ENCODE measurements at regions not wholly inside any gene's neighbourhood (a gene's known extent, or its start where the extent isn't known, plus 50 kb on each side); places are given as distances from the start of the nearest gene placed in this dataset.

DNA sequence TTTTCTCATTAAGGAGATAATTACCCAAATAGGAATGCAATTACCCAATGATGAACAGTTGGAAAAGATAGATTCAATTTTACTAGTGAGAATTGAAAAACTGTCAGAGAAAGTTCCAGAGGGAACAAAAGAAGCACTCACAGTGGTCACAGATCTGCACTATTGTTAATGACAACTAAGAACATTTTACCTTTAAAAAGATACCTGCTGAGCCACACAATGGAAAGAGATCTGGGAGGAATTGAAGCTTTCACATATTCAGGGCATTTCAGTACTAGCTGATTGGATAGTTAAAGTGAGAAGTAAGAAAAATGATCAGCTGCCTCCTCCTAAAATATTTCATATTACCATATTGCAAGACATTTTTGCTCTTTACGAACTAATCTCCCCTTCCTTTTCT is 1822.2 kb downstream of the STIM2 start:
- H3K4me3 ChIP-seq (ENCODE audit: low read depth, low read length), result no peak overlapping the region
- DNase-seq (ENCODE audit: low read depth), result no peak
- TF ChIP-seq, protein P1, sequence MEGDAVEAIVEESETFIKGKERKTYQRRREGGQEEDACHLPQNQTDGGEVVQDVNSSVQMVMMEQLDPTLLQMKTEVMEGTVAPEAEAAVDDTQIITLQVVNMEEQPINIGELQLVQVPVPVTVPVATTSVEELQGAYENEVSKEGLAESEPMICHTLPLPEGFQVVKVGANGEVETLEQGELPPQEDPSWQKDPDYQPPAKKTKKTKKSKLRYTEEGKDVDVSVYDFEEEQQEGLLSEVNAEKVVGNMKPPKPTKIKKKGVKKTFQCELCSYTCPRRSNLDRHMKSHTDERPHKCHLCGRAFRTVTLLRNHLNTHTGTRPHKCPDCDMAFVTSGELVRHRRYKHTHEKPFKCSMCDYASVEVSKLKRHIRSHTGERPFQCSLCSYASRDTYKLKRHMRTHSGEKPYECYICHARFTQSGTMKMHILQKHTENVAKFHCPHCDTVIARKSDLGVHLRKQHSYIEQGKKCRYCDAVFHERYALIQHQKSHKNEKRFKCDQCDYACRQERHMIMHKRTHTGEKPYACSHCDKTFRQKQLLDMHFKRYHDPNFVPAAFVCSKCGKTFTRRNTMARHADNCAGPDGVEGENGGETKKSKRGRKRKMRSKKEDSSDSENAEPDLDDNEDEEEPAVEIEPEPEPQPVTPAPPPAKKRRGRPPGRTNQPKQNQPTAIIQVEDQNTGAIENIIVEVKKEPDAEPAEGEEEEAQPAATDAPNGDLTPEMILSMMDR (conservative IDR thresholded peaks at IDR 0.05; ENCODE audit: low read depth, low read length), result no peak

DNA sequence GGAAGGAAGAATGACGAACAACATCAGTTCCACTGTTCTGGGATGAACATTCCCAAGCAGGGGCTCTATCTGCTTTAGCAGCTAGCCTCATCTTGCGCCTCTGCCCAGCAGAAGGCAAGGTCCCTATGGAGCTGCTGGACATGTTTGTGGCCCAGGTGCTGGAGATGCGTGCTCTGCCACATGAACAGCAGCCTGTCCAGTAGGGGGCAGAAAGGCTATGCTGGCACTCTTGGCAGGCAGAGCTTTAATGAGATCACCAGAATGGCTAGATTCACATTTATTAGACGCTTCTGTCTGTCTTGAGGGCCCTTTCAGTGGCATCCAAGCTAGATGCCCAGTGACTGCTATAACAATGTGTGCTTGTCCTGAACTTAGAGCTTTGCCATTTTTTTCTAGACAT is 1826.0 kb downstream of the STIM2 start:
- TF ChIP-seq, protein P1 (conservative IDR thresholded peaks at IDR 0.05; ENCODE audit: low read depth, low read length), result peak; percentile 82
- peak; percentile 69 for DNase-seq (ENCODE audit: low read depth)
- H3K4me3 ChIP-seq (ENCODE audit: low read depth, low read length), result no peak overlapping the region

DNA sequence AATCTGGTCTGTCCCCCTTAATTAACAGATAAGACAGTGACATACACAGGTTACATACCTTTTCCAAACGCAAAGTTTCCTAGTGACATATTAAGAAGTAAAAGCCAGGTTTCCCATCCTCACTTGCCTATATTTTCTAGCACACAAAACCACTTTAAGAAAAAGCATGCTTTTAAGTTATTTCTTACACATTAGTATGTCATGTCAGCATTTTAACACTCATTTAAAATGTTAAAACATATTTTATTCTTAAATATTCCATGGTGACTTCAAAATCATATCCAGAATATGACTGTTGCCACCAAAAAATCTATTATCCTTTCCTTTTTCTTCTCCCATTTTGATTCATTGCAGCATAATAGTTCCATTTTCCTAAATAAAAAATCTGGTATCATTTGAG is 1830.2 kb downstream of the STIM2 start:
- DNase-seq (ENCODE audit: low read depth), result no peak
- TF ChIP-seq, protein P1 (conservative IDR thresholded peaks at IDR 0.05; ENCODE audit: low read depth, low read length), result no peak
- H3K4me3 ChIP-seq (ENCODE audit: low read depth, low read length), result no peak overlapping the region

DNA sequence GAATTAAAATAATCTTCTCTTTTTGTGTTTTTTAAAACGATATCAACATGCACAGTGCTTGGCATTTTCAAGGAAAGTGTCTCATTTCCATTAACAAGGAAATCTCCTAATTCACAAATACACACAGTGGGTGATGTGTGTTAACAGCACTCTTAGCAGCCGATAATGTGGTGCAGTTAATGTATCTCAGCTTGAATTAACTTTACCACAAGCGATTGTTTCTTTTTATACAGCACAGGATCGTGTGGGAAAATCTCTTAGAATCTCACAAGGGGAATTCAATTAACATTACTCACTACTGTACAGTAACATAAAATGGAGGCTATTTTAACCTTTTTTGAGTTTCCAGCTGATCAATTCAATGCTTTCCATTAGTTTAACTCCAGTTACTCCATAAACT is 1841.9 kb downstream of the STIM2 start:
- H3K4me3 ChIP-seq (ENCODE audit: low read depth, low read length), result no peak overlapping the region
- TF ChIP-seq, protein P1 (conservative IDR thresholded peaks at IDR 0.05; ENCODE audit: low read depth, low read length), result no peak
- DNase-seq (ENCODE audit: low read depth), result peak; percentile 17

DNA sequence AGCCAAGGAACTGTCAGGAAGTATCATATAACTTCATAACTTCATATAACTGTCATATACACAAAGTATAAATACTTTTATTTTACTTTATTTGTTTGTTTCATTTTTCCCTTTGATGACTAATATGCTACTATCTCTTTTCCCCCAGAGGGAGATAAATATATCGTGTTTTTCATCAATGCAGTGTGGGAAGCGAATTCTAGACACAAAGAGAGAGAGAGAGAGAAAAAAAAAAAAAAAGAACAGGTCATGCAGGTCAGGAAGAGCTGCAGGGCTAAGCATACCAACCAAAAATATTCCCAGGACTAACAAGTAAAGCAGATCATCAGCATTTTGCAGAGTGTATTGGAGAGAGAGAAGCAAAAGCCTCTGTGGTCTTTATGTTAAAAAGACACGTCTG is 1849.2 kb downstream of the STIM2 start:
- TF ChIP-seq, protein P1 (conservative IDR thresholded peaks at IDR 0.05; ENCODE audit: low read depth, low read length), result no peak
- peak; percentile 61 for DNase-seq (ENCODE audit: low read depth)
- no peak overlapping the region for H3K4me3 ChIP-seq (ENCODE audit: low read depth, low read length)

DNA sequence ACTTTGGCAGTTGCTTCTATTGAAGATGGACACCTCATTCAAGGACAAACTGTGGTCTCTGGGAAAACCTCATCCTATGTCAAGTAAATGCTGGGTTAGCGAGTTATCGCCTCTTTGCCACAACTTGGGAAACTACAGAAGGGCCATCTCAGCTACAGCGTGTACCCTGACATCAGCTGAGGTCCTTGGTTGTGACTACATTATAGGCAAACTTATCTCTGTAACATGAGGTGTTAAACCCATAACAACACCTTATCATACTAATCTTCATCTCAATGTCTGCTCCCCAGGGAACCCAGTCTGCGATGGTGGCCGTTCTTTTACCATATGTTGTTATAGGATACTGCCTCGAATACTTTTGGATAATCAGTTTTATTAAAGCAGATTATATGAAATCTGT is 1862.7 kb downstream of the STIM2 start:
- TF ChIP-seq, protein P1 (conservative IDR thresholded peaks at IDR 0.05; ENCODE audit: low read depth, low read length), result no peak
- no peak for DNase-seq (ENCODE audit: low read depth)
- H3K4me3 ChIP-seq (ENCODE audit: low read depth, low read length), result no peak overlapping the region

DNA sequence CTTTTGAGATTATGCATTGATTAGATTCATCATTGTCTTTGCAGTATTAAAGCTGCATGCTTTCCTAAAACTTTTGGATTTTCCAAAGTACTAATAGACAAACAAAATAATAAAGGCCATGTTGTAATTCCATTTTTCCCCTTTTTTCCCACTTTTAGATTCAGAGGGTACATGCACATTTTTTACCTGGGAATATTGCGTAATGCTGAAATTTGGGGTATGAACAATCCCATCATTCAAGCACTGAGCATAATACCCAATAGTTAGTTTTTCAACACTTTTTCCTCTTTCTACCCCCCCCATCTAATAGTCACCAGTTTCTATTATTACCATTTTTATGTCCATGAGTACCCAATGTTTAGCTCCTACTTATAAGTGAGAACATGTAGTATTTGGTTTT is 1863.6 kb downstream of the STIM2 start:
- TF ChIP-seq, protein P1 (conservative IDR thresholded peaks at IDR 0.05; ENCODE audit: low read depth, low read length), result no peak
- no peak for DNase-seq (ENCODE audit: low read depth)
- H3K4me3 ChIP-seq (ENCODE audit: low read depth, low read length), result no peak overlapping the region
